VCaP (cell line): ENCODE measurements at regions not wholly inside any gene's neighbourhood (a gene's known extent, or its start where the extent isn't known, plus 50 kb on each side); places are given as distances from the start of the nearest gene placed in this dataset.
"Not testable (repeated sequence)": the region's sequence is repeated elsewhere in the genome, so short reads cannot be mapped to it uniquely, and the experiment has no call there.

Experiments
- H3K27ac ChIP-seq: fragments of 450-650 bp; 2 replicates; pipeline ENCODE4 v1.5.1; 2017
- TF ChIP-seq, protein P1 (sequence below): fragments of 450-650 bp; conservative IDR thresholded peaks from 2 replicates; pipeline ENCODE4 v1.5.1; 2017; ENCODE audit warnings: mild to moderate bottlenecking, moderate library complexity

DNA sequence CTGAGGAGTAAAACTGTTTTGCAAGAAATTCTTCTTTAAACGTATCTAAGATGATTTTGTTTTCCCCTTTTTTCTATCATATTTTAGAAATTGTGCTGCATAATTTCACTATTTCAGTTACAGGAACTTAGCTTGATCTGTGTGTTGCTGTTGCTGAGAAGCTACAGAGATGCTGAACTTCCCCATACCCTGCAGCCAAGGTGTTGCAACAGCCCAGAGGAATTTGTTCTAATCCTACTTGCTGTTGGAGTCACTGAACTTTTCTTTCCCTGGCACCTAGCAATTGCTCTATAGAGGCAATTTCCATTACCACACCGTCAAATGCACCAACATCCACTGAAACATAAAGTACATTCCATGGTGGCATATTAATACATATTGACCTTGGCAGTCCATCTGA is 617.8 kb upstream of the AMELY start:
- H3K27ac ChIP-seq: peak overlapping the region; percentile 60
- TF ChIP-seq, protein P1, sequence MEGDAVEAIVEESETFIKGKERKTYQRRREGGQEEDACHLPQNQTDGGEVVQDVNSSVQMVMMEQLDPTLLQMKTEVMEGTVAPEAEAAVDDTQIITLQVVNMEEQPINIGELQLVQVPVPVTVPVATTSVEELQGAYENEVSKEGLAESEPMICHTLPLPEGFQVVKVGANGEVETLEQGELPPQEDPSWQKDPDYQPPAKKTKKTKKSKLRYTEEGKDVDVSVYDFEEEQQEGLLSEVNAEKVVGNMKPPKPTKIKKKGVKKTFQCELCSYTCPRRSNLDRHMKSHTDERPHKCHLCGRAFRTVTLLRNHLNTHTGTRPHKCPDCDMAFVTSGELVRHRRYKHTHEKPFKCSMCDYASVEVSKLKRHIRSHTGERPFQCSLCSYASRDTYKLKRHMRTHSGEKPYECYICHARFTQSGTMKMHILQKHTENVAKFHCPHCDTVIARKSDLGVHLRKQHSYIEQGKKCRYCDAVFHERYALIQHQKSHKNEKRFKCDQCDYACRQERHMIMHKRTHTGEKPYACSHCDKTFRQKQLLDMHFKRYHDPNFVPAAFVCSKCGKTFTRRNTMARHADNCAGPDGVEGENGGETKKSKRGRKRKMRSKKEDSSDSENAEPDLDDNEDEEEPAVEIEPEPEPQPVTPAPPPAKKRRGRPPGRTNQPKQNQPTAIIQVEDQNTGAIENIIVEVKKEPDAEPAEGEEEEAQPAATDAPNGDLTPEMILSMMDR: no peak

DNA sequence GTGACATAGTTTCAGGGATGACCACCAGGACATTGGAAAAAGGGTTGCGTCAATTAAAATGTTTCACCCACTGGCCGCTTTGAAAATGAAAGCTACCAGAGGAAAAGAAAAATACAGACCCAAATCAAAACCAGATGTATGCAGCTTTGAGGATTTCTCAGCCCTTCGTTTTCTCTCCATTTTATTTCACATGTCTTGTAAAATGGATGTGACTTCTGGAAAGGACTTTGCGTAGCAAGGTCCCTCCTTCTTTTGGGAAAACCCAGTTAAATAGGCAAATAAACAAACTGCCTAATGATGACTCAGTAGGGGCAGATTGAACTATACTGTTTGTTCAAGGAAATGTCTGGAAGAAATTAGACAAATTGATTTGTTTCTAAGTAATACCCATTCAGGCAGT is 616.0 kb upstream of the AMELY start:
- H3K27ac ChIP-seq: peak overlapping the region; percentile 60

GRCh38 chrY:7518387-7518786 is 606.8 kb upstream of the AMELY start:
- TF ChIP-seq, protein P1: no peak
- H3K27ac ChIP-seq: no peak overlapping the region

GRCh38 chrY:7516268-7516667 is 604.7 kb upstream of the AMELY start:
- TF ChIP-seq, protein P1: no peak
- H3K27ac ChIP-seq: no peak overlapping the region

DNA sequence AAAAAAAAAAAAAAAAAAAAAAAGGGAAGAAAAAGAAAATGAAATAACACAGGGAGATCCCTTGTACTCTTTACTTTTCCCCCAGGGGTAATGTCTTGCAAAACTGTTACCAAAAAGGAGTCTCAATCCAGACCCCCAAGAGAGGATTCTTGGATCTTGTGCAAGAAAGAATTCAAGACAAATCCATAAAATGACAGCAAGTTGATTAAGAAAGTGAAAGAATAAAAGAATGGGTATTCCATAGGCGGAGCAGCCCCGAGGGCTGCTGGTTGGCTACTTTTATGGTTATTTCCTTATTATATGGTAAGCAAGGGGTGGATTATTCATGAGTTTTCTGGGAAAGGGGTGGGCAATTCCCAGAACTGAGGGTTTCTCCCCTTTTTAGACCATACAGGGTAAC is 604.3 kb upstream of the AMELY start:
- no peak overlapping the region for H3K27ac ChIP-seq
- TF ChIP-seq, protein P1: no peak

DNA sequence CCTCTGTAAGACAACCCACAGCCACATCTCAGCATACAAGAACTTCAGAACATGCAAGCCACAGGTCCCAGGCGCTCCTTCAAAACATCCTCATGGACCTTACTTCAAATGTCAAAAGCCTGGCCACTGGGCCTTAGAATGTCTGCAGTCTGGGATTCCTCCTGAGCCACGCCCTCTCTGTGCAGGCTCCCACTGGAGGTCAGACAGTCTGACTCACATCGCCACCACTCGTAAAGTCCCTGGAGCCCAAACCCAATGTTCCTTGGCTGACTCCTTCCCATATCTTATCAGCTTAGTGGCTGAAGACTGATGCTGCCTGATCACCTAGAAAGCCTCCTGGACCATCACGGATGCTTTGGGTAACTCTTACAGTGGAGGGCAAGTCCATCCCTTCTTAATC is 591.3 kb upstream of the AMELY start:
- H3K27ac ChIP-seq: no peak overlapping the region
- TF ChIP-seq, protein P1: no peak

DNA sequence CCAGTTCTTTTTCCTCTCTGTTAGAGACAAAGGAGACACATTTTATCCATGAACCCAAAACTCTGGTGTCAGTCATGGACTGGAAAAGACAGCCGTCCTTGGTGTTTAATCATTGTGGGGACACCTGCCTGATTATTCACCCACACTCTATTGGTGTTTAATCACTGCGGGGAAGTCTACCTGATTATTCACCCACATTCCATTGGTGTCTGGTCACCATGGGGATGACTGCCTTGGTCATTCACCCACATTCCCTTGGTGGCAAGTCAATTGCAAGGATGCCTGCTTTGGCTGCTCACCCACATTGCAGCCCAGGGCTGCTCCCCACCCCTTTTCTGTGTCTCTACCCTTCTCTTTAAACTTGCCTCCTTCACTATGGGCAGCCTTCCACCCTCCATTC is 589.7 kb upstream of the AMELY start:
- H3K27ac ChIP-seq: no peak overlapping the region
- TF ChIP-seq, protein P1: no peak

DNA sequence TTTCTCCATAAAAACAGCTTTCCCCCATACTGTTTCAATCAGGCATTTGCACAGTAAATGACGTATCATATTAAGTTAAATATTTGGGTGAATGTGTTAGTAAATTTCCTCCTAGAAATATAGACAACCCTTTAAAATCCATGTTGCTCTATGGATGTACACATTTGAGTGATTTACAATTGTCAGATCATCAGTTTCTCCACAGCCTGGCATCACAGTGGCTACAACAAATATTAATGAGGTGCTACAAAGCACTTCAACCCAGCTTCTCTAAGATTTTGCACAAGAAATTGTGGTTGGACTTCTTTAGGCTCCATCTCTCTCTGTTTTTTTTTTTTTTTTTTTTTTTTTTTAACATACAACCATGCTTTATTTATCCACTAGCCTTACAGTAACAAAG is 584.4 kb upstream of the AMELY start:
- TF ChIP-seq, protein P1: no peak
- H3K27ac ChIP-seq: no peak overlapping the region

GRCh38 chrY:7484455-7485285 is 573.1 kb upstream of the AMELY start:
- not testable (repeated sequence) for H3K27ac ChIP-seq
